Loucy (cell line): ENCODE measurements at regions not wholly inside any gene's neighbourhood (a gene's known extent, or its start where the extent isn't known, plus 50 kb on each side); places are given as distances from the start of the nearest gene placed in this dataset.

ENCODE experiments used
- EZH2phosphoT487 ChIP-seq: fragments of 200-600 bp; IDR thresholded peaks from 2 replicates; pipeline ENCODE4 v1.6.1; 2018; ENCODE audit warnings: antibody characterized with exemption, mild to moderate bottlenecking, moderate library complexity, borderline replicate concordance
- TF ChIP-seq, protein P1 (sequence below): fragments of 200-600 bp; sonication (generic); conservative IDR thresholded peaks from 2 replicates; pipeline ENCODE4 v1.5.1; 2014; ENCODE audit warnings: mild to moderate bottlenecking, antibody characterized with exemption, low read length

DNA sequence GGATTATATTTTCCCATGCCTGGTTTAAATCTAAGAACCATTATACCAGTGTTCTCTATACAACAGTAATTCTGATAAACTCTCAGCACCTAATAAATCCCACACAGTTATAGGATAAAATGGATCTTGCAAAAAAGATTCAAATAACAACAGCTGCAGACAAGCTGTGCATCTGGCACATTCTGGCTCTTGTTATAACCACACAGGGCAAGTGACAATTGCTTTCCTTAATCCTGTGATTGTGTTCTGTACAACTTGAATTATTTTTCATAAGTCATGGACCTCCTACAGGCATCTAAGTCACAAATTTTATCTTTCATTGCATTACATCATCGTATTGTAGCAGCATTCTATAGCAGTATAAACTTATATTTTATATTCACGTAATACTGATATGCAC, 948.3 kb downstream of the SLITRK1 start:
- TF ChIP-seq, protein P1, sequence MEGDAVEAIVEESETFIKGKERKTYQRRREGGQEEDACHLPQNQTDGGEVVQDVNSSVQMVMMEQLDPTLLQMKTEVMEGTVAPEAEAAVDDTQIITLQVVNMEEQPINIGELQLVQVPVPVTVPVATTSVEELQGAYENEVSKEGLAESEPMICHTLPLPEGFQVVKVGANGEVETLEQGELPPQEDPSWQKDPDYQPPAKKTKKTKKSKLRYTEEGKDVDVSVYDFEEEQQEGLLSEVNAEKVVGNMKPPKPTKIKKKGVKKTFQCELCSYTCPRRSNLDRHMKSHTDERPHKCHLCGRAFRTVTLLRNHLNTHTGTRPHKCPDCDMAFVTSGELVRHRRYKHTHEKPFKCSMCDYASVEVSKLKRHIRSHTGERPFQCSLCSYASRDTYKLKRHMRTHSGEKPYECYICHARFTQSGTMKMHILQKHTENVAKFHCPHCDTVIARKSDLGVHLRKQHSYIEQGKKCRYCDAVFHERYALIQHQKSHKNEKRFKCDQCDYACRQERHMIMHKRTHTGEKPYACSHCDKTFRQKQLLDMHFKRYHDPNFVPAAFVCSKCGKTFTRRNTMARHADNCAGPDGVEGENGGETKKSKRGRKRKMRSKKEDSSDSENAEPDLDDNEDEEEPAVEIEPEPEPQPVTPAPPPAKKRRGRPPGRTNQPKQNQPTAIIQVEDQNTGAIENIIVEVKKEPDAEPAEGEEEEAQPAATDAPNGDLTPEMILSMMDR = no peak
- no peak for TF ChIP-seq EZH2phosphoT487
